Body of pancreas (tissue), 4 donors: ENCODE measurements at regions not wholly inside any gene's neighbourhood (a gene's known extent, or its start where the extent isn't known, plus 50 kb on each side); places are given as distances from the start of the nearest gene placed in this dataset.

Experiments used
- ATAC-seq: fragments of 150-250 bp; one replicate; pipeline ENCODE4 v1.9.1; 2016
- DNase-seq, 4 donors: peaks; one replicate each; pipeline ENCODE4 v3.0.0-alpha.2; 2019
- H3K27ac ChIP-seq, 4 donors: fragments of 200-600 bp; sonication (generic); 1 replicate in 3 of 4; 2 replicates in 1 of 4; pipeline versions ENCODE4 v1.5.1 to v1.6.1; 2016 to 2019; ENCODE audit warnings: mild to moderate bottlenecking in 1 of 4, mixed read lengths in 1 of 4, moderate library complexity in 1 of 4
- H3K27me3 ChIP-seq, 2 donors: fragments of 200-600 bp; sonication (generic); one replicate each; pipeline ENCODE4 v1.6.0; 2016; ENCODE audit warnings: mild to moderate bottlenecking in 1 of 2
- H3K36me3 ChIP-seq, 2 donors: fragments of 200-600 bp; sonication (generic); replicated peaks in 1 of 2; 2 replicates each; pipeline ENCODE4 v1.5.1; 2016; ENCODE audit warnings: low read depth in 2 of 2; ENCODE audit not compliant: insufficient read depth in 1 of 2
- H3K4me1 ChIP-seq: fragments of 200-600 bp; sonication (generic); one replicate; pipeline ENCODE4 v1.6.0; 2016
- H3K4me3 ChIP-seq, 2 donors: fragments of 200-600 bp; sonication (generic); 1 replicate in 1 of 2; 2 replicates in 1 of 2; pipeline ENCODE4 v1.5.1; 2016 to 2019
- H3K9me3 ChIP-seq, 3 donors: fragments of 200-600 bp; sonication (generic); 1 replicate in 2 of 3; 2 replicates in 1 of 3; pipeline ENCODE4 v1.5.1; 2016
- POLR2A ChIP-seq, 3 donors: fragments of 450-650 bp; IDR thresholded peaks; one replicate each; pipeline ENCODE4 v1.6.1; 2016; ENCODE audit warnings: antibody characterized with exemption in 3 of 3, mild to moderate bottlenecking in 2 of 3
- WGBS, 2 donors: methylation state at CpG; one replicate each; pipeline ENCODE4 v1.1.5; 2017; 5-methylcytosine and 5-hydroxymethylcytosine counted together
- intact Hi-C: fragments of 100-400 bp; cut with DNase I; formaldehyde crosslinking; loops from one replicate; pipeline ENCODE4 v1.15.1; 2023
- TF ChIP-seq, protein P1 (sequence below), 7 experiments: fragments of 450-650 bp in 4 of 7; fragments of 200-600 bp in 3 of 7; sonication (generic) in 3 of 7; IDR thresholded peaks; one replicate each; pipeline ENCODE4 v1.5.1; 2016 to 2019; ENCODE audit warnings: antibody characterized with exemption in 7 of 7

GRCh38 chr5:71771191-71771590 is 52.1 kb downstream of the CARTPT start:
- Histone ChIP-seq H3K27ac (no peak overlapping the region), H3K27me3 (no peaks in the 10 kb centered on the region), H3K4me3 (no peak overlapping the region), H3K36me3 (no peaks in the 10 kb centered on the region), H3K9me3 (no peaks in the 10 kb centered on the region), H3K4me1 (no peaks in the 10 kb centered on the region)
- intact Hi-C loops: no loop called here
- no peak for DNase-seq
- no peak for ATAC-seq
- TF ChIP-seq, protein P1, sequence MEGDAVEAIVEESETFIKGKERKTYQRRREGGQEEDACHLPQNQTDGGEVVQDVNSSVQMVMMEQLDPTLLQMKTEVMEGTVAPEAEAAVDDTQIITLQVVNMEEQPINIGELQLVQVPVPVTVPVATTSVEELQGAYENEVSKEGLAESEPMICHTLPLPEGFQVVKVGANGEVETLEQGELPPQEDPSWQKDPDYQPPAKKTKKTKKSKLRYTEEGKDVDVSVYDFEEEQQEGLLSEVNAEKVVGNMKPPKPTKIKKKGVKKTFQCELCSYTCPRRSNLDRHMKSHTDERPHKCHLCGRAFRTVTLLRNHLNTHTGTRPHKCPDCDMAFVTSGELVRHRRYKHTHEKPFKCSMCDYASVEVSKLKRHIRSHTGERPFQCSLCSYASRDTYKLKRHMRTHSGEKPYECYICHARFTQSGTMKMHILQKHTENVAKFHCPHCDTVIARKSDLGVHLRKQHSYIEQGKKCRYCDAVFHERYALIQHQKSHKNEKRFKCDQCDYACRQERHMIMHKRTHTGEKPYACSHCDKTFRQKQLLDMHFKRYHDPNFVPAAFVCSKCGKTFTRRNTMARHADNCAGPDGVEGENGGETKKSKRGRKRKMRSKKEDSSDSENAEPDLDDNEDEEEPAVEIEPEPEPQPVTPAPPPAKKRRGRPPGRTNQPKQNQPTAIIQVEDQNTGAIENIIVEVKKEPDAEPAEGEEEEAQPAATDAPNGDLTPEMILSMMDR (IDR thresholded peaks at IDR 0.05): no peak
- no peak for TF ChIP-seq POLR2A (IDR thresholded peaks at IDR 0.05)
- WGBS, 2 donors: 83 to 90% methylated on average over 2 of the region's 2 CpGs

GRCh38 chr5:71778678-71779276 is 59.7 kb downstream of the CARTPT start:
- Histone ChIP-seq H3K9me3 (no peaks in the 10 kb centered on the region), H3K27me3 (no peaks in the 10 kb centered on the region), H3K36me3 (no peaks in the 10 kb centered on the region), H3K27ac (no peak overlapping the region), H3K4me1 (no peaks in the 10 kb centered on the region), H3K4me3 (no peak overlapping the region)
- intact Hi-C loops: no loop called here
- ATAC-seq: no peak
- 39 to 41% methylated on average over 4 of the region's 4 CpGs for WGBS, 2 donors
- peak in 1 of 4 donors; percentile 47 for DNase-seq
- TF ChIP-seq, protein P1 (IDR thresholded peaks at IDR 0.05): peak in 6 of 7 experiments; percentile 27 to 63 (median 44)
- TF ChIP-seq POLR2A (IDR thresholded peaks at IDR 0.05): no peak

DNA sequence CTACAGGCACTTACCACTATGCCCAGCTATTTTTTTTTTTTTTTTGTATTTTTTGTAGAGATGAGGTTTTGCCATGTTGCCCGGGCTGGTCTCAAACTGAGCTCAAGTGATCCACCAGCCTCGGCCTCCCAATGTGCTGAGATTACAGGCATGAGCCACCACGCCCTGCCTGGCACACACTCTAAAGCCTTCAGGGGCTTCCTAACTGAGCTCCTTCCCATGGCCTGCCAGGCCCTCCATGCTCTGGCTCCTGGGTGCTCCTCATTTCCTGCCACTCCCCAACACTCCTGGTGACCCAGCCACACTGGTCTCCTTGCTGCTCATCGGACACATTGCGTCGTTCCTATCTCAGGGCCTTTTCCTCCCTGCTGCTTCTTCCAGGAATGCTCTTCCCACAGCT is 61.5 kb downstream of the CARTPT start:
- Histone ChIP-seq H3K36me3 (no peaks in the 10 kb centered on the region), H3K4me3 (no peak overlapping the region), H3K4me1 (no peaks in the 10 kb centered on the region), H3K27ac (no peak overlapping the region), H3K27me3 (no peaks in the 10 kb centered on the region), H3K9me3 (no peaks in the 10 kb centered on the region)
- no peak for DNase-seq
- TF ChIP-seq, protein P1 (IDR thresholded peaks at IDR 0.05): no peak
- no peak for TF ChIP-seq POLR2A (IDR thresholded peaks at IDR 0.05)
- ATAC-seq: no peak
- WGBS, 2 donors: 83 to 89% methylated on average over 6 of the region's 6 CpGs
- intact Hi-C loops: loop anchor here (10.0 kb wide), 2 partner anchors 244 to 524 kb away; no protein-coding TSS in a partner anchor

GRCh38 chr5:71782393-71782770 is 63.3 kb downstream of the CARTPT start:
- no peak for ATAC-seq
- Histone ChIP-seq H3K27me3 (no peaks in the 10 kb centered on the region), H3K9me3 (no peaks in the 10 kb centered on the region), H3K36me3 (no peaks in the 10 kb centered on the region), H3K4me1 (no peaks in the 10 kb centered on the region), H3K4me3 (no peak overlapping the region), H3K27ac (no peak overlapping the region)
- TF ChIP-seq POLR2A (IDR thresholded peaks at IDR 0.05): no peak
- TF ChIP-seq, protein P1 (IDR thresholded peaks at IDR 0.05): no peak
- no peak for DNase-seq
- WGBS, 2 donors: 67 to 76% methylated on average over 3 of the region's 3 CpGs
- intact Hi-C loops: loop anchor here (10.0 kb wide), 2 partner anchors 242 to 522 kb away; no protein-coding TSS in a partner anchor
